ENCODE measurements at regions not wholly inside any gene's neighbourhood (a gene's known extent, or its start where the extent isn't known, plus 50 kb on each side); places are given as distances from the start of the nearest gene placed in this dataset.

DNA sequence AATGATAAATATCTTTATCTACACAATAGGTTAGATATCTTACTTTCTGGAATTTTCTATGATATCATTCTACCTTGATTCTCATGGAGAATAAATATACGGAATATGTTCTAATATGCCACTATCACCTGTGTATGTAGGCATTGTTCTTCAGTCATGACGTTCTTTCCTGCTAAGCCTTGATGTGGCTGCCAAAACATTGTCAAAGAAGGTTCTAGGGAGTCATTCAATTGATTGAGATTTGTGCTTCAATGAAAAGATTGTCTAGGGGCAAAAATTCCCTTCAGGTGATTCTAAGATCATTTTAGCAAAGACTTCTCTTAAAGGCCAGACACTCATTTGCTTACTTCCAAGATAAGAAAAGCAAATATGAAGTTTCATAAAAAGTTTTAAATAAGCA is 118.1 kb downstream of the MAT2B start:
- DNase-seq (ENCODE audit: low read depth, low spot score) (no peak), ATAC-seq (no peak), FAIRE-seq (no peak)
- 13% methylated on average over 2 of the region's 2 CpGs for WGBS (ENCODE audit: insufficient coverage, insufficient replicate concordance, low lambda C conversion rate, missing lambda C conversion rate)
- ChIA-PET RAD21 (ENCODE audit: unreplicated experiment) (no interaction called here), CTCF (no interaction called here), SMC1A (ENCODE audit: uncharacterized antibody, unreplicated experiment) (no interaction called here), POLR2A (interaction anchor here (0.5 kb wide), 1 partner anchor 161 kb away, joined by 4 read pairs; no protein-coding TSS in a partner anchor)
- no peaks in the 10 kb centered on the region for H3K9me3 ChIP-seq (replicated peaks; ENCODE audit: control insufficient read depth, insufficient read depth, low read length)
- H3K27ac ChIP-seq (ENCODE audit: control insufficient read depth, insufficient read depth), result no peak overlapping the region
- H3K4me1 ChIP-seq (ENCODE audit: control insufficient read depth, insufficient read depth, low read length), result no peaks in the 10 kb centered on the region
- no TSS peak for BruUV-seq (replicated peaks)
- H3K79me2 ChIP-seq (ENCODE audit: control insufficient read depth, insufficient read depth, low read length), result no peaks in the 10 kb centered on the region
- no peaks in the 10 kb centered on the region for H3K36me3 ChIP-seq (ENCODE audit: control insufficient read depth in 2 of 2, insufficient read depth in 2 of 2, low read length in 1 of 2)
- intact Hi-C loops (cut with micrococcal nuclease; ENCODE audit: unreplicated experiment), result no loop called here
- H3K4me2 ChIP-seq (ENCODE audit: control insufficient read depth, insufficient read depth), result no peak overlapping the region
- H3K27me3 ChIP-seq (replicated peaks in 1 of 2; ENCODE audit: control insufficient read depth in 2 of 2, insufficient read depth in 2 of 2, low read length in 1 of 2), result no peaks in the 10 kb centered on the region
- no peak overlapping the region for H3K9ac ChIP-seq (ENCODE audit: control insufficient read depth, insufficient read depth, low read length)
- in situ Hi-C loops (cut with MboI), result no loop called here
- TF ChIP-seq POU2F2 (IDR thresholded peaks at IDR 0.05; ENCODE audit: borderline replicate concordance, low read depth, low read length), result no peak
- TF ChIP-seq BHLHE40 (IDR thresholded peaks at IDR 0.05; ENCODE audit: borderline replicate concordance in 1 of 2, low read depth in 2 of 2, low read length in 1 of 2), result no peak
- TF ChIP-seq NFYA (IDR thresholded peaks at IDR 0.05; ENCODE audit: borderline replicate concordance, low read depth, low read length), result no peak
- TF ChIP-seq, protein P1, sequence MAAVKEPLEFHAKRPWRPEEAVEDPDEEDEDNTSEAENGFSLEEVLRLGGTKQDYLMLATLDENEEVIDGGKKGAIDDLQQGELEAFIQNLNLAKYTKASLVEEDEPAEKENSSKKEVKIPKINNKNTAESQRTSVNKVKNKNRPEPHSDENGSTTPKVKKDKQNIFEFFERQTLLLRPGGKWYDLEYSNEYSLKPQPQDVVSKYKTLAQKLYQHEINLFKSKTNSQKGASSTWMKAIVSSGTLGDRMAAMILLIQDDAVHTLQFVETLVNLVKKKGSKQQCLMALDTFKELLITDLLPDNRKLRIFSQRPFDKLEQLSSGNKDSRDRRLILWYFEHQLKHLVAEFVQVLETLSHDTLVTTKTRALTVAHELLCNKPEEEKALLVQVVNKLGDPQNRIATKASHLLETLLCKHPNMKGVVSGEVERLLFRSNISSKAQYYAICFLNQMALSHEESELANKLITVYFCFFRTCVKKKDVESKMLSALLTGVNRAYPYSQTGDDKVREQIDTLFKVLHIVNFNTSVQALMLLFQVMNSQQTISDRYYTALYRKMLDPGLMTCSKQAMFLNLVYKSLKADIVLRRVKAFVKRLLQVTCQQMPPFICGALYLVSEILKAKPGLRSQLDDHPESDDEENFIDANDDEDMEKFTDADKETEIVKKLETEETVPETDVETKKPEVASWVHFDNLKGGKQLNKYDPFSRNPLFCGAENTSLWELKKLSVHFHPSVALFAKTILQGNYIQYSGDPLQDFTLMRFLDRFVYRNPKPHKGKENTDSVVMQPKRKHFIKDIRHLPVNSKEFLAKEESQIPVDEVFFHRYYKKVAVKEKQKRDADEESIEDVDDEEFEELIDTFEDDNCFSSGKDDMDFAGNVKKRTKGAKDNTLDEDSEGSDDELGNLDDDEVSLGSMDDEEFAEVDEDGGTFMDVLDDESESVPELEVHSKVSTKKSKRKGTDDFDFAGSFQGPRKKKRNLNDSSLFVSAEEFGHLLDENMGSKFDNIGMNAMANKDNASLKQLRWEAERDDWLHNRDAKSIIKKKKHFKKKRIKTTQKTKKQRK (IDR thresholded peaks at IDR 0.05; ENCODE audit: low read depth, low read length), result no peak
- no peak for TF ChIP-seq GABPA (IDR thresholded peaks at IDR 0.05; ENCODE audit: low read depth)
- TF ChIP-seq, protein P2, sequence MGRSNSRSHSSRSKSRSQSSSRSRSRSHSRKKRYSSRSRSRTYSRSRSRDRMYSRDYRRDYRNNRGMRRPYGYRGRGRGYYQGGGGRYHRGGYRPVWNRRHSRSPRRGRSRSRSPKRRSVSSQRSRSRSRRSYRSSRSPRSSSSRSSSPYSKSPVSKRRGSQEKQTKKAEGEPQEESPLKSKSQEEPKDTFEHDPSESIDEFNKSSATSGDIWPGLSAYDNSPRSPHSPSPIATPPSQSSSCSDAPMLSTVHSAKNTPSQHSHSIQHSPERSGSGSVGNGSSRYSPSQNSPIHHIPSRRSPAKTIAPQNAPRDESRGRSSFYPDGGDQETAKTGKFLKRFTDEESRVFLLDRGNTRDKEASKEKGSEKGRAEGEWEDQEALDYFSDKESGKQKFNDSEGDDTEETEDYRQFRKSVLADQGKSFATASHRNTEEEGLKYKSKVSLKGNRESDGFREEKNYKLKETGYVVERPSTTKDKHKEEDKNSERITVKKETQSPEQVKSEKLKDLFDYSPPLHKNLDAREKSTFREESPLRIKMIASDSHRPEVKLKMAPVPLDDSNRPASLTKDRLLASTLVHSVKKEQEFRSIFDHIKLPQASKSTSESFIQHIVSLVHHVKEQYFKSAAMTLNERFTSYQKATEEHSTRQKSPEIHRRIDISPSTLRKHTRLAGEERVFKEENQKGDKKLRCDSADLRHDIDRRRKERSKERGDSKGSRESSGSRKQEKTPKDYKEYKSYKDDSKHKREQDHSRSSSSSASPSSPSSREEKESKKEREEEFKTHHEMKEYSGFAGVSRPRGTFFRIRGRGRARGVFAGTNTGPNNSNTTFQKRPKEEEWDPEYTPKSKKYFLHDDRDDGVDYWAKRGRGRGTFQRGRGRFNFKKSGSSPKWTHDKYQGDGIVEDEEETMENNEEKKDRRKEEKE (IDR thresholded peaks at IDR 0.05), result no peak
- no peak for TF ChIP-seq RAD21 (IDR thresholded peaks at IDR 0.05; ENCODE audit: insufficient read depth, low read depth, low read length)
- TF ChIP-seq BRCA1 (IDR thresholded peaks at IDR 0.05; ENCODE audit: low read depth, low read length), result no peak
- TF ChIP-seq HDAC2 (IDR thresholded peaks at IDR 0.05), result no peak
- TF ChIP-seq TCF3 (IDR thresholded peaks at IDR 0.05; ENCODE audit: borderline replicate concordance, insufficient read depth, low read depth, low read length), result no peak
- TF ChIP-seq CHD4 (IDR thresholded peaks at IDR 0.05), result no peak
- TF ChIP-seq SMAD5 (IDR thresholded peaks at IDR 0.05; ENCODE audit: low read depth), result no peak
- TF ChIP-seq, protein P3, sequence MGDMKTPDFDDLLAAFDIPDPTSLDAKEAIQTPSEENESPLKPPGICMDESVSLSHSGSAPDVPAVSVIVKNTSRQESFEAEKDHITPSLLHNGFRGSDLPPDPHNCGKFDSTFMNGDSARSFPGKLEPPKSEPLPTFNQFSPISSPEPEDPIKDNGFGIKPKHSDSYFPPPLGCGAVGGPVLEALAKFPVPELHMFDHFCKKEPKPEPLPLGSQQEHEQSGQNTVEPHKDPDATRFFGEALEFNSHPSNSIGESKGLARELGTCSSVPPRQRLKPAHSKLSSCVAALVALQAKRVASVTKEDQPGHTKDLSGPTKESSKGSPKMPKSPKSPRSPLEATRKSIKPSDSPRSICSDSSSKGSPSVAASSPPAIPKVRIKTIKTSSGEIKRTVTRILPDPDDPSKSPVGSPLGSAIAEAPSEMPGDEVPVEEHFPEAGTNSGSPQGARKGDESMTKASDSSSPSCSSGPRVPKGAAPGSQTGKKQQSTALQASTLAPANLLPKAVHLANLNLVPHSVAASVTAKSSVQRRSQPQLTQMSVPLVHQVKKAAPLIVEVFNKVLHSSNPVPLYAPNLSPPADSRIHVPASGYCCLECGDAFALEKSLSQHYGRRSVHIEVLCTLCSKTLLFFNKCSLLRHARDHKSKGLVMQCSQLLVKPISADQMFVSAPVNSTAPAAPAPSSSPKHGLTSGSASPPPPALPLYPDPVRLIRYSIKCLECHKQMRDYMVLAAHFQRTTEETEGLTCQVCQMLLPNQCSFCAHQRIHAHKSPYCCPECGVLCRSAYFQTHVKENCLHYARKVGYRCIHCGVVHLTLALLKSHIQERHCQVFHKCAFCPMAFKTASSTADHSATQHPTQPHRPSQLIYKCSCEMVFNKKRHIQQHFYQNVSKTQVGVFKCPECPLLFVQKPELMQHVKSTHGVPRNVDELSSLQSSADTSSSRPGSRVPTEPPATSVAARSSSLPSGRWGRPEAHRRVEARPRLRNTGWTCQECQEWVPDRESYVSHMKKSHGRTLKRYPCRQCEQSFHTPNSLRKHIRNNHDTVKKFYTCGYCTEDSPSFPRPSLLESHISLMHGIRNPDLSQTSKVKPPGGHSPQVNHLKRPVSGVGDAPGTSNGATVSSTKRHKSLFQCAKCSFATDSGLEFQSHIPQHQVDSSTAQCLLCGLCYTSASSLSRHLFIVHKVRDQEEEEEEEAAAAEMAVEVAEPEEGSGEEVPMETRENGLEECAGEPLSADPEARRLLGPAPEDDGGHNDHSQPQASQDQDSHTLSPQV (IDR thresholded peaks at IDR 0.05), result no peak
- TF ChIP-seq POLR2A (IDR thresholded peaks at IDR 0.05; ENCODE audit: low read depth, low read length), result no peak
- no peak for TF ChIP-seq MTA3 (IDR thresholded peaks at IDR 0.05; ENCODE audit: borderline replicate concordance, low read length)
- TF ChIP-seq PML (IDR thresholded peaks at IDR 0.05; ENCODE audit: low read length), result no peak
- no peaks in the 10 kb centered on the region for H4K20me1 ChIP-seq (ENCODE audit: control insufficient read depth, insufficient read depth)
- no peak overlapping the region for H3K4me3 ChIP-seq
- no peak overlapping the region for H2AFZ ChIP-seq (ENCODE audit: control insufficient read depth, low read depth, low read length)

Measured in GM12878 (cell line).